ENCODE measurements at regions not wholly inside any gene's neighbourhood (a gene's known extent, or its start where the extent isn't known, plus 50 kb on each side); places are given as distances from the start of the nearest gene placed in this dataset.

DNA sequence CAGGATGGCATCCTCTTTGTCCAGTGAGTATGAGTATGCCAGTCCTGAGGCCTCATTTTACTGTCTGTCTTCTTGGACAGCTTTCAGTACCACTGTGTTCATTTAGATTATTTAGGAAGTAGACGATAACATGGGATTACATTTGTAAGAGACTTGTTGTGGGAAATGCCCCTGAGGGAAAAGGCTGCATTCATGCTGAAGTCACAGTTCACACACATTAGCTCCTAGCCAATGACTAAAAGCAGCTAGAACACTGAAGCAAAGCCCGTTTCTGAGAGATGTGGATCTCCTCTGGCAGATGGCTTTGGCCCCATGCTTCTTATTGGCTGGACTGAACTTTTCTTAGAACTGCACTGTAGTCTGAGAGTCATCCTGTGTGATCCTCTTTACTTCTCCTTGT is 242.4 kb downstream of the FAM76B start:
- no peak for DNase-seq (ENCODE audit: low read depth)

DNA sequence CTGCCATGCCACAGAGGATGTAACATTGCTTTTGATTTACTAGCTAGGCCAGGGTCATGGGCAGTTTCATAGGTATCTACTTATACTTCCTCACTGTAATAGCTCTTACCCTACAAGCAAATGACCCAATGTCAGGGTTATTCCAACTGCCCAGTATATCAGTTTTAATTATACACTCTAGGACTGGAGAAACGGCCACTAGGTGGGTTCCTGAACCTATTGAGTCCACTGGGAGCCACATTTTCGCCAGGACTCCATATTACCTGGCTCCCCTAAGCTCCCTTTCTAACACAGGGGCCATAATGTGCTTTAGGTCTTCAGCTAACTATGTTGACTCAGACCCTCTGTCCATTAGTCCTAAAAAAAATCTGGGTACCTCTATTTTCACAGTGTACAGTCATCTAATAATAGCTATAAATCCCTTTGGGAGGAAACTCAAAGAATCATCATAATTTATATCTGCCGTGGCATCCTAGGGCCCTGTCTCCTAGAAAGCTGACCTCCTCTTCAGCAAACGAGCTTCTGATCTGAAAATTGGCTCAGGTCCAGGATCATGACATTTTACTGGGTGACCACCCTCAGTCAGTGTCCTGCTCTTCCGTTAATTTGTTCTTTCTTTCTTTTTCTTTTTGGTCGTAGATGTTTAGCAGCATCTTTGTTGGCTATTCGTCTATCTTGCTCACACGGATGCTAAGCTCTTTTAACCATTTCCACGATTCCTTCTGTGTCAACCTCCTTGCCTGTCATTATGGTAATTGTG is 244.3 kb downstream of the FAM76B start:
- DNase-seq (ENCODE audit: low read depth) = no peak

DNA sequence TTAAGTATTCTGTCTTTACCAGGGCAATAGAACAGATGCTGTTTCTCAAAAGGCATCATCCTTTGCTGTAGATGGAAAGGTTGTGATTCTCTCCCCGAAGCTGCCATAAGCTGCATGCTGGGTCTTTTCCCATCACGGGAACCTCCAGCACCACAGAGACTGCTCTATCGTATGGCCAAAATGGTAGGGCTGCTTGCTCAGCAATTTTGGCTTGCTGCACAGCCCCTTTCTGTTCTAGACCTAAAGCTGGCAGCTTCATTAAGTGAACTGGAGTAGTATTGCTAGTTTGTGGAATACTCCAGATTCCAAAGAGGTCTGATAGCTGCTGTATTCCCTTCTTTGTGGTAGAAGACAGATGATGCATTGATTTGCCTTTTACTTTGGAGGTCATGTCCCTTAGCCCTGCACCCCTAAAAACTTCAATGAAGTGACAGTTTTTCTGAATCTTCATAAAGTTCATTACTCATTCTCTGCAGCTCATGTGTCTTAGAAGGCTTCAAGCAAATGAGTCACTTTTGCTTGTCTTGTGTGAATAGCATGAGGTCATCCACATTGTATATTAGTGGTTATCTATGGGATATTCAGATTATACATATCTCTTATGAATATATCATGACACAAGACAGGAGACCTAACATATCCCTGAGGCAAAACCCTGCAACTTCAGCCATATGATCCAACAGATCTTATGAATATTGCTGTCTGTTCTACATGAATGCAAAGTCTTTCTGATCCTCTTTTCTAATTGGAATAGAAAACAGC is 245.3 kb downstream of the FAM76B start:
- no peak for DNase-seq (ENCODE audit: low read depth)

DNA sequence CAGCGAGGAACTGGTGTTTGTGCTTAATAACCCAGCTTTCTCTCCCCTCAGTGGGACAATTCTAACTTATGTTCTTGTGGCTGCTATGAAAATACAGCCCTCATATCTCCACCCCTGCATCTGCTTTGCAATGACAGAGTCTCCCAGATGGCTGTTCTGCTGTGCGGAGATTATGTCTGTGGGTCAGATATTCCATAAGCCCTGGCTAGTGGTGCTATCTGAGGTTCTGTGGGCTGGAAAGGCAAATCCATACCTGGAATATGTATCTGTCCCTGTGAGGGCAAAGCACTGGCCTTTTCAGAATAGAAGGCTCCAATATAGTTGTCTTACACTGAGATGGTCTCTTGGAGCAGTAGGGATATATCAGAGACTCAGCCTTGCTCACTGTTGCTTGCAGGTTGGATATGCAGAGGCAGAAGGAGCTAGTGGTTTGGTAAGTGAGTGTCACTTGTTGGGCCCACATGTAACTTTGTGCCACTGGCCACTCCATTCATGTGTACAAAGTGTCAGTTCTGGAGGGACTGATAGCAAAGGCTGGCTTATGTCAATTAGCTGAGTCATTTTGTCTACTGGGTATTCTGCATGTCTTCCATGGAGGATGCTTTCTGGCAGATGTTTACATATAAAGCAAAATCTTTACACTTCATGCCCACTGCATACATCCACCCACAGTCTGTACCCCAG is 246.6 kb downstream of the FAM76B start:
- DNase-seq (ENCODE audit: low read depth) = no peak

DNA sequence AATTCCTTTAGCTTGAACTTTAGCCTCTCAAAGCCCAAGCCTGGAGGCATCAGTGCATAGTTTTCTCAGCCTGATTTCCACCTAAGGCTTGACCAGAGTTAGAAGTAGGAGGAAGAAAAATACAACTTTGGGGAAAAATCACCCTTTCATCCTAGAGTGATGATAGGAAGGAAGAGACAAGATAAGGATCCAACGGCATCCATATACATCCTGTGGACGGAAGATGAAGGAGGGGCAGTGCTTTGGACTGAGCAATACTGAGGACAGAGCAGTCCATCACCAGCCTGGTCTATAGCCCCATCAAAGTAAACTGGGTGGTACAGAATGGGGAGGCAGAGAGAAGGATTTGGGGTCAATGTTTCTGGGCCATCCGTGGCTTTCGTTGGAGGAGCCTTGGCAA is 247.9 kb downstream of the FAM76B start:
- DNase-seq (ENCODE audit: low read depth) = no peak

DNA sequence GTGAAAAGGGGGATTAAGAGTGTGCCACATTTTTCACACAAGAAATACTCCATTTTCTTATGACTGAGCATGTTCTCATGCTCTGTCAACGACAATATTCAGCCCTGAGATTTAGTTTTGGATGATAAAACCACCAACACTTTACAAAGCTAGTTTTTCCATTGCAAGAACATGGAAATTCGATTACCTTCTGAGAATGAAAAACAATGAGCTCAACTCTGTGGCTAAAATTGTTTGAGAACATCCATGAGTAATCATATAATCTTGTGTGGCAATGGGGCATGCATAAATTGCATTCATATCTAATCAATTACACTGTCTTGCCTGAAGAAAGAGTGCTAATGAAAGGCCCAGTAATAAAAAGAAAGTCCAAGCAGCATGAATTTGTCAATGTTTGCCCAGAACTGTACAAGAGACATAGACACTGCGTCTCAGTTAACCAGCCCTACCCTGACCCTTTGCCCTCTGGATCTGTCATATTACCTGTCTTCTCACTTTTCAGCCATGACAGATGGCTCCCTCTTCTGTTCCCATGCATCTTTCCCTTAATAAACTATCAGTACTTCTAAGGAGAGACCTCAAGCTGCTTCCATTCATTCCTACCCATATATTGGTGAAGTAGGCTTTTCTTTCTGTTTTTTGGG is 253.4 kb downstream of the FAM76B start:
- DNase-seq (ENCODE audit: low read depth) = no peak

DNA sequence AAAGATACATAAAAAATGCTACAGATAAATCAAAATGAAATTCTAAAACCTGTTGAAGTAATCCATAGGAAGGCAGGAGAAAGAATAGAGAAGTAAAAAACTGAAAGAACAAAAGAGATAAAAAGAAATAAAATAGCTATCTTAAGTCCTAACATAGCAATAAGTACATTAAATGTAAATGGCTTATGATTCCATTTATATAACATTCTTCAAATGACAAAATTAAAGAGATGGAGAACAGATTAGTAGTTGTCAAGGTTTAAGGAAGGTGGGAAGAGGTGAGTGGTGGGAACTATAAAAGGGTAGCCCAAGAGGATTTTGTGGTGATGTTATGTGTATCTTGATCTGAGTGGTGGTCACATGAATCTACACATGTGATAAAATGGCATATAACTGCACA is 254.8 kb downstream of the FAM76B start:
- DNase-seq (ENCODE audit: low read depth) = no peak

DNA sequence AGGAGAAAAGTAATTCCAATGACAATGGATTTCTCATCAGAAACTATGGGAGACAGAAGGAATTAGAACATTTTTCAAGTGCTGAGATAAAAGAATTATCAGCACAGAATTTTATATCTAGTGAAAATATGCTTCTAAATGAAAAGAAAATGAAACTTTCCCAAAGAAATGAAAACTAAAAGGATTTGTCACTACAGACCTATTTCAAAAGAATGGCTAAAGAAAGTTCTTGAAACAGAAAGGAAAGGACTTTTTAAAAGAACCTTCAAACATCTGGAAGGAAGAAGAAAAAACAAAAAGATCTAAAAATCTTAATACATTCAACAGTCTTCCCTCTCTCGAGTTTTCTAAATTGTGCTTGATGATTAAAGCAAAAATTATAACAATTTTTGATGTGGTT is 255.4 kb downstream of the FAM76B start:
- no peak for DNase-seq (ENCODE audit: low read depth)

DNA sequence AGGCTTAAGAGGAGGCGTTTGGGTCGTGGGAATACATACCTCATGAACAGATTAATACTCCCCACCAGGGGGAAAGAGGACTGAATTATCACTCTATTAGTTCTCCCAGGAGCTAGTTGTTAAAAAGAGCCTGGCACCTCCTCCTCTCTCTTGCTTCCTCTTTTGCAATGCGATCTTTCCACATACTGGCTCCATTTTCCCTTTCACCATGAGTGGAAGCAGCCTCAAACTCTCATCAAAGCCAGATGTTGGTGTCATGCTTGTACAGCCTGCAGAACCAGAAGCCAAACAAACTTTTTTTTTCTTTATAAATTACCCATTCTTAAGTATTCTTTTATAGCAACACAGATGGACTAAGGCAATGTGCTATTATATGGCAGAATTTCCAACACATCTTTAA is 258.5 kb downstream of the FAM76B start:
- DNase-seq (ENCODE audit: low read depth) = peak; percentile 63

DNA sequence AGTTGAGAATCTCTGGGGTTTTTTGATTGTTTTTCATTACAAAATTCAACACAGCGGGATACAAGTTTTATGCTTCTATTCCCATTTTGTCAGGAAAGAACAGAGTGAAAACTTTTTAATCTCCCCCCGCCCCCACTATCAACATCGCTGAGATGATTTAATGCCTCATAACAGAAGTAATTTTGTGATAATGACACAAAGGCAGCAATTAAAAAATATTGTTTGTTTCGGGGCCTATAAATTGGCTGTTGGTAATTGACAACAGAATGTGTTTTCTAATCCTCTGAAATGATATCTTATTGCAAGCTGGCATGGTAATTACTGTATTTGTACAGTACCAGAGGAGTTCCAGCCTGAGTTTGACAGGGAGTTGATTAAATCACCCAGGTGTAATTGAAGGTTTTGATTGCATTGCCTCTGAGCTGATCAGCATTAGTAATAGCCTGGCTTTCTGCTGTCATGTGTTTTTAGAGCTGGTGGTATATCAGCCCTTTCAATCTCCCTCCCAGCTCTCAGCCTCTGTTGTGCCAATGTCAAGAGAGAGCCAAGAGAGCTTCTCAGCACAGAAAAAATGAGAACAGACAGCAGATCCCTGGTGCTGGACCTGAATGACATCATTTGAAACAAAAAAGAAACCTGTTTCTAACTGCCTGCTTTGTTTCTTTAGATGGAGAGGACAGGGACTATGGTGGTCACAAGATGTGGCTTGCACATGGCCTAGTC is 265.1 kb downstream of the FAM76B start:
- DNase-seq (ENCODE audit: low read depth) = no peak

DNA sequence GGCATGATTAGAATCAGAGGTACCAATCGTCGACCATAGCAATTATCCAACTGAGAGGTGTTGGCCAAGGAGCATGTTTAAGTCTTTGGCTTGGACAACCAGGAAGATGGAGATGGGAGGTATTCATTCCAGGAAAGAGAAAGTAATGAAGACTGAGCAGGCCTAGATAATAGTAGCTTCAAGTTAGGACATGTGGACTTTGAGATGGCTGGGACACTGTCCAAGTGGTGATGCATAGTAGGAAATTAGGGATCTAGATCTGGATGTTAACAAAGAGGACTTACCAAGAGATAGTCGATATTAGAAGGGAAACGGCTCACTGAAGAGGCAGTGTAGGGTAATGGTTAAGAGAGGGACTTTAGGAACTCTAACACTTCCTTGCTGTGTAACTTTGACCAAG is 266.7 kb downstream of the FAM76B start:
- no peak for DNase-seq (ENCODE audit: low read depth)

DNA sequence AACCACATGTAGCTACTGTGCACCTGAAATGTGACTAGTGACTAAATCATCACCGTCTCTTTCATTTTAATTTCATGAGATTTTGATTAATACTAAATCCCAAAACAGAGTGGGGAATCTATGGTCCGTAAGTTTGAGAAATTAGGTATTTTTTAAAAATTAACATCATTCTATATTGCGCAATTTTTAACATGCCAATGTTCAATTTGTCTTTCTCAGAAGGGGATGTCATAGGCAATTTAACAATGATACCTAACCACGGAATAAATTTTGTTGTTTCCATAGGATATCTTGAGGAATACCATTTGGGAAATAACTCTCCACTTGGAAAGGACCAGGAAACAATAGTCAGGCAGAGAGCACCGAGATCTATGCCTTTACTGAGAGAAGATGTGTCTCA is 267.7 kb downstream of the FAM76B start:
- no peak for DNase-seq (ENCODE audit: low read depth)

DNA sequence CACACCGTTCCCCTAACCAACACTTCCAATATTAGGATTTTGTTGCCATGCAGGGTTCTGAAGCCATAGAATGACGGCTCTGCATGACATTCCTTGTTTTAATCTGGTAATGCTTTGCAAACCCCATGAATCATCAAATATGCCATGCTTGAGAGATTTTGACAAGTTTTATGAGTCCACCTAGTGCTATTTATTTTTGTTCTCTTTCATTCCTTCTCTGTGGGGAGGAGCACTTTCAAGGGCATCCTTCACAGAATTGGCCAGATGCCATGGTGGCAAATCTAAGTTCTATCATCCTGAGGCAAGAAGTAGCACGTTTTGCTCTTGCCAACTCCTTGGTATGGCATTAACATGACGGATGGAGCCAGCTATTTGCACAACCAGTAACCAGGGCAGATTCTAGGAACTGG is 268.4 kb downstream of the FAM76B start:
- no peak for DNase-seq (ENCODE audit: low read depth)

DNA sequence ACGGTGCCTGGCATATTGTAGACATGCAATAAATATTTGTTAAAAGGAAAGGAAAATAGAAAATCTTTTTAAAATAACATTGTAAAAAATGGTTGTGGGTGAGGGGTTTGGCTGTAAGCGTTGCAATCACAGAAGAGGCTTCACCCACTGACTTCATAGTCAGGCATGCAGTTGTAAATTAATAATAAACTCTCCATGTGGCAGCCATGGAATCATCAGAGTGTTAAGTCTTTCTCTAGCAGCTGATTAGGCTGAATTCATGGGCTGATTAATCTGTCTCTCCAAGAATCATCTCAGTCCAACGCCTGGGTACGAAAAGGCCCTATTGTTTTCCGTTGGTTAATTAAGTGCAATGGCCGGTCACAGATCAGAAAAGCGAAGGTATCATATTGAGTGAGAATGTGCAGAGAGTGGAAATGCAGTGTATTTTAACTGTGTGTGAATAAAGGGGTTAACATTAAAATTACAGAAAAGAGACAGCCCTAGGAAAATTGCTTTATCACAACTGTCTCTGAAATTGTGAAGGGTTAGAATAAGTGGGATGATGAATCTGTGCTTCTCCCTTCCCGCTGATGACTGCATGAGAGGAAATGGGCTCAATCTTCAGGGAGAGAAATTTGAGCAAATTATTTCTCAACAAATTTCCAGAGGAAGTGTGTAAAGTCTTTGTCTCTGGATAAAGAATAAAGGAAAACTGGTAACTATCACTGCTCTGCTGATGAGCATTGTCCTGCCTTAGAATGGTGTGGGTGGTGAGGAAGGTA is 269.0 kb downstream of the FAM76B start:
- DNase-seq (ENCODE audit: low read depth) = no peak

DNA sequence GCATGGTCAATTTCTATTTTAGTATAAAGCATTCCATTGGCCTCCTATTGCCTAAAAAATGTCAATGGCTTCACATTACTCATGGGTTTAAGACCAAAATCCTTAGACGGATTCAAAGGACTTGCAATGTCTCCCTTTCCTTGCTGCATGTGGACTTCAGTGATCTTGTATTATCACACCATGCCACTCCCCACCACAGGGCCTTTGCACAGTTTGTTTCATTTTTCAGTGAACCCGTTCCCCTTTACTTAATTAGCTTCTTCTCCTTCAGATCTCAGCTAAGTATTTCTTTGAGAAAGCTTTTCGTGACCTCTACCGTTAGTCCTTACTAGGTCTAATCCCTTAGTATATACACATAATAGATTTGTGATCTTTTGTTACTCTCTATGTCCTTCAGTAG is 269.7 kb downstream of the FAM76B start:
- no peak for DNase-seq (ENCODE audit: low read depth)

DNA sequence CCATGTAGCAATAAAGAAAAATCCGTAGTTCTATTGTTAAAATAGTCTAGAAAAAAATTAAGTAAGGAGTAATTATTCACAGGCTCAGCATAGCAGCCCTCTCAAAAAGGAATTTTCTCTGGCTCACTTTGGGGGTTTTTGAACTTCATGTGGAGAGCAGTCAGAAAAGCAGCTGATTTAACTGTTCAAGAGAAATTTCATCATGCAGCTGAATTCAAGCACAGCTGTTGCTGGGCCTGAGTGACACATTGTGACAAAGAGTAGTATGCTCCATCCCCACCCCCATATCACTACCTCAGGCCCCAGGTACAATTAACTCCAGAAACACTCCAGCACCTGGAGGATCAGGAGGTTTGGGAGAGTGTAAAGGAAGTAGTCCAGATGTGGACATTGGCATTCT is 272.1 kb downstream of the FAM76B start:
- DNase-seq (ENCODE audit: low read depth) = no peak

DNA sequence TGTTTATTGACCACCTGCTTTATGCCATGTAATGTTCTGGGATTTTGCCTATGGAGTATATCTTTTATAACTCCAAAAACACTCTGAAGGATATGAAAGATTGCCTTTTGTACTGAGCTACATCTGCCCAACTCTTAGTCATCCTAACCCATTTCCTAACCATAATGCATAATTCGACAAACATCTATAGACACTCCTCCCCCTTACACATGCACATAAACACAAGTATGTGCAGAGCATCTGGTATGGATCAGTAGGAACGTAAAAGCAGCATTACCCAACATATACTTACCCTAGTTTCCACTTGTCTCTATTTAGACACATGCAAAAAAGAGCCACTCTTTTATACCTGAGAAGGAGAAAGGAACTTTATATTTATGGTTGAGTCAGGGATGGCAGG is 272.8 kb downstream of the FAM76B start:
- peak; percentile 86 for DNase-seq (ENCODE audit: low read depth)

DNA sequence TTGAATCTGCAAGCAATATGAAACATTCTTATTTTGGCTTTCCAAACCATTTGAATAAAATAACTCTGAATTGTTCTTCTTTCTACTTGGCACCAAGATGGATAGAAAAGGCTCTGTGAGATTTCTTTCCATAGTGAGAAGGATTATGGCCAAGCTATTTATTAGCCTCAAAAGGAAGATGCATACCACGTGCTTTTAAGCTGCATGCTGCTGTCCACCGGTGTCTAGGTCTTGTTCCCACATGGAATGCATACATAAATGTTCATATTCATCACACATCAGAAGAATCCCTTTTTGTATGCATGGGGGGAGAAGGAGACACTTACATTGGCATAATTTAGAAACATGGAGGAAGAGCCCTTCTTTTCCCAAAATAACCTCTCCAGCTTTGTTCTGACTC is 273.4 kb downstream of the FAM76B start:
- no peak for DNase-seq (ENCODE audit: low read depth)

DNA sequence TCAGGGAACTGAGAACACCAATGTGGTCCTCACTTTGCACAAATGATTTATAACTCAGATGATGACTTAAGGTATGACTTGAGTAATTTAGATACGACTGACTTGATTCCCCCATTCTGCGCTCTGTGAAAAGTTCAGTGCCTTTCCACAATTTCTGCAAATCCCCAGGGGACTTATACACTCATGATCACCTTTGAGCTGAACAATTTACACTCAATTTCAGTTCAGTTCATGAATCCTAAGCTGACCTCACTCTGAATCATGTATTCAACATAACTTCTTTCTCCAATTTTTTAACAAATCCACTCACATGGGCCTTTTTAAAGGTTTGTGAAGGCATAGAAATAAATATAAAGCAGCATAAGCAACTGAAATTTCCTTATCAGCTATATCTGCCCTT is 274.2 kb downstream of the FAM76B start:
- DNase-seq (ENCODE audit: low read depth) = no peak

DNA sequence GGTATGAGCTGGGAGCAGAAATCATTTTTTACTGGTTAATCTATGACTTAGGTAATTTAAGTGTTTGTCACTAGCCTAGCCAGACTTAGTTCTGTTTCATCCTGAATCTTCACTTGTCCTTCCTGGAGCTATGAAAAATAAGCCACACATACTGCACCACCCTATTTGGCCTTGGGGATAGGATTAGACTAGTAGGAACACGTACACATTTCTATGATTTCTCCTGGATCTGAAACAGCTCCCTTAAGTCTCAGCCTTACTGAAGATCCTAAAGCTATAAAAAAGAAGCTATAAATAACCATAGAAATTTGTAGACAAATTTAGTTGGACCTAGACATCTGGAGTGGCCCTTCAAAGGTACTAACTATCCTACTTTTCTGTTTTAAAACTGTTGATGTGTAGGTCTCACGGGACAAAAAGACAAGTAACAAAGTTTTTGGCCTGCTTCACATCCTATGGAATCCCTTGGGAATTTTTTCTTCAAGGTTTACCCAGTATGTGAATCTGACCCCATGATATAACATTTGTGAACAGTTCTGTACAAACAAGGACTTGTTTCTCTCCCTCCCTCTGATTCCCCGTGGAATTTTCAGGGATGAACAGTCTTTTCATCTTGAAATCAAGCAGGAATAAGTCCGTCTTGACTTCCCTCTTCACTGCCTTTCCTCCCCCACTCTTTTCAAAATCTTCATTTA is 275.0 kb downstream of the FAM76B start:
- DNase-seq (ENCODE audit: low read depth) = no peak

DNA sequence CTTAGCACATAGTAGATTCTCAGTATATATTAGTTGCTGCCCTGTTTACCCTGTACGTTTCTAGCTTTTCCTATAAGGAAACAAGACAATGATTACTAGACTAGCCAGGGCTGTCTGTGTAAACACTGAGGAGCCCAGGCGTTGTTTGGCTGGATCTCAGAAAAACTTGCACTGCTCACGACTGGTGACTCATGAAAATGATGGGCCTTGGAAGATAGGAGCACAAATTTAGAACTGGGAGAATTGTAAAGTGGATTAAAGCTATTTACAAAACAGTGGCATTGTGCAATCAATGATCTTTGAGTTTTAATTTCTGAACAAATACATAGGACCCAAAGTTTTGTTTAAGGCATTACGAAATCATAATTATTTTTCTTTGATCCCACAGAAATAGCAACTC is 276.9 kb downstream of the FAM76B start:
- peak; percentile 90 for DNase-seq (ENCODE audit: low read depth)

Measured in fibroblast of the conjunctiva (primary cell).